Endodermal cell (in vitro differentiated cells): ENCODE measurements at regions not wholly inside any gene's neighbourhood (a gene's known extent, or its start where the extent isn't known, plus 50 kb on each side); places are given as distances from the start of the nearest gene placed in this dataset.

Experiments
- DNase-seq: peaks from one replicate; pipeline ENCODE4 v3.0.0-alpha.2; 2017
- H3K27ac ChIP-seq: 2 replicates; pipeline ENCODE4 v1.5.1; 2013; ENCODE audit warnings: mild to moderate bottlenecking, low read depth, low read length, moderate library complexity
- H3K27me3 ChIP-seq: 2 replicates; pipeline ENCODE4 v1.6.1; 2013; ENCODE audit warnings: mild to moderate bottlenecking, low read length, moderate library complexity; ENCODE audit not compliant: insufficient read depth, control insufficient read depth, poor library complexity, severe bottlenecking
- H3K36me3 ChIP-seq: 2 replicates; pipeline ENCODE4 v1.7.0; 2013; ENCODE audit warnings: mild to moderate bottlenecking, low read length, moderate library complexity; ENCODE audit not compliant: control insufficient read depth, insufficient read depth
- H3K4me1 ChIP-seq: one replicate; pipeline ENCODE4 v1.7.0; 2013; ENCODE audit warnings: low read length; ENCODE audit not compliant: control insufficient read depth, insufficient read depth
- H3K4me3 ChIP-seq: 2 replicates; pipeline ENCODE4 v1.5.1; 2013; ENCODE audit warnings: mild to moderate bottlenecking, low read length, moderate library complexity
- H3K9ac ChIP-seq: 2 replicates; pipeline ENCODE4 v1.6.1; 2013; ENCODE audit warnings: mild to moderate bottlenecking, low read length, moderate library complexity; ENCODE audit not compliant: poor library complexity, severe bottlenecking; ENCODE audit errors: extremely low read depth
- H3K9me3 ChIP-seq: 2 replicates; pipeline ENCODE4 v1.6.1; 2013; ENCODE audit warnings: mild to moderate bottlenecking, low read length, moderate library complexity; ENCODE audit not compliant: control insufficient read depth
- H3K27ac Mint-ChIP-seq: 2 replicates; pipeline ENCODE4 v1.8.0; 2020; ENCODE audit warnings: mixed read lengths
- H3K27me3 Mint-ChIP-seq: 2 replicates; pipeline ENCODE4 v1.8.0; 2021; ENCODE audit warnings: mild to moderate bottlenecking, mixed read lengths; ENCODE audit not compliant: insufficient read depth
- H3K36me3 Mint-ChIP-seq: 2 replicates; pipeline ENCODE4 v1.8.0; 2020; ENCODE audit warnings: low read depth, mixed read lengths
- H3K4me1 Mint-ChIP-seq: 2 replicates; pipeline ENCODE4 v1.8.0; 2020; ENCODE audit warnings: mixed read lengths
- H3K4me3 Mint-ChIP-seq: 2 replicates; pipeline ENCODE4 v1.8.0; 2020; ENCODE audit warnings: mild to moderate bottlenecking, moderate library complexity, mixed read lengths
- H3K9me3 Mint-ChIP-seq: 2 replicates; pipeline ENCODE4 v1.8.0; 2020; ENCODE audit warnings: mild to moderate bottlenecking, mixed read lengths
- CTCF ChIP-seq: fragments of 200-600 bp; sonication (generic); conservative IDR thresholded peaks from 2 replicates; pipeline ENCODE4 v1.5.0; 2021; ENCODE audit warnings: antibody characterized with exemption, mild to moderate bottlenecking
- WGBS, 2 experiments: methylation state at CpG; one replicate each; pipeline versions ENCODE4 v1.1.5 to v1.1.7; 2013; ENCODE audit warnings: missing lambda C conversion rate in 2 of 2, mixed read lengths in 1 of 2; ENCODE audit not compliant: insufficient coverage in 1 of 2, insufficient read length in 1 of 2; 5-methylcytosine and 5-hydroxymethylcytosine counted together

DNA sequence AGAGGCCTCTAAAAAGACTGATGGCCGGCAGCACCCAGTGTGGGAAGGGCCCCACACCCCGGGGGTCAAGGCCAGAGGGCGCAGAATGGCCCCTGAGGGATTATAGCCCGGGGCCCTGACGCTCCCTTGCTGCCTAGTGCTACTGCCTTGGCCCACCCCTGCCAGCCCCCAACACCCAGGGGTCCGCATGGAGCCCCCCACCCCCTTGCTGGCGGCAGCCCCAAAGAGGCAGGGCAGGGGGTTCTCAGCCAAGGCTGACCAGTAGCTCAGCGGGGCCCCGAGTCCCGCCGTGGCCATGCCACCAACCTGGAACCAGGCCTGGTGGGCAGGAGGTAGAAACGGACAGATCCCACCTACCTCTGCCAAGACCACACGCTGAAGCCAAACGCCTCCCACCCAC lies 73.1 kb upstream of the FBRSL1 start:
- Histone ChIP-seq H3K9me3 (no peaks in the 10 kb centered on the region), H3K4me3 (no peak overlapping the region), H3K27ac (no peak overlapping the region), H3K27me3 (peaks cover 24% of the 10 kb centered on the region), H3K9ac (no peak overlapping the region), H3K36me3 (no peaks in the 10 kb centered on the region), H3K4me1 (no peaks in the 10 kb centered on the region)
- no peak overlapping the region for H3K27ac Mint-ChIP-seq
- WGBS, 2 experiments: 73 to 80% methylated on average over 3 to 14 of the region's 14 CpGs
- peaks cover 54% of the 10 kb centered on the region for H3K27me3 Mint-ChIP-seq
- H3K9me3 Mint-ChIP-seq: no peaks in the 10 kb centered on the region
- no peak for TF ChIP-seq CTCF
- H3K4me3 Mint-ChIP-seq: no peak overlapping the region
- no peaks in the 10 kb centered on the region for H3K36me3 Mint-ChIP-seq
- no peak for DNase-seq
- no peaks in the 10 kb centered on the region for H3K4me1 Mint-ChIP-seq

GRCh38 chr12:132416121-132416673 lies 73.8 kb upstream of the FBRSL1 start:
- H3K4me3 Mint-ChIP-seq: no peak overlapping the region
- H3K27me3 ChIP-seq: peaks cover 24% of the 10 kb centered on the region
- H3K4me3 ChIP-seq: no peak overlapping the region
- DNase-seq: no peak
- no peaks in the 10 kb centered on the region for H3K9me3 Mint-ChIP-seq
- H3K27ac Mint-ChIP-seq: no peak overlapping the region
- H3K9me3 ChIP-seq: no peaks in the 10 kb centered on the region
- no peaks in the 10 kb centered on the region for H3K4me1 ChIP-seq
- WGBS, 2 experiments: 83 to 87% methylated on average over 10 to 25 of the region's 25 CpGs
- H3K27me3 Mint-ChIP-seq: peaks cover 53% of the 10 kb centered on the region
- no peak overlapping the region for H3K27ac ChIP-seq
- TF ChIP-seq CTCF: no peak
- no peaks in the 10 kb centered on the region for H3K36me3 ChIP-seq
- H3K4me1 Mint-ChIP-seq: no peaks in the 10 kb centered on the region
- H3K36me3 Mint-ChIP-seq: no peaks in the 10 kb centered on the region
- no peak overlapping the region for H3K9ac ChIP-seq

- Histone ChIP-seq H3K9me3 (no peaks in the 10 kb centered on the region), H3K27ac (no peak overlapping the region), H3K36me3 (no peaks in the 10 kb centered on the region), H3K27me3 (peaks cover 24% of the 10 kb centered on the region), H3K4me1 (no peaks in the 10 kb centered on the region), H3K9ac (no peak overlapping the region), H3K4me3 (no peak overlapping the region)
- H3K27me3 Mint-ChIP-seq: peaks cover 49% of the 10 kb centered on the region
- H3K4me1 Mint-ChIP-seq: no peaks in the 10 kb centered on the region
- no peak overlapping the region for H3K27ac Mint-ChIP-seq
- H3K36me3 Mint-ChIP-seq: no peaks in the 10 kb centered on the region
- no peak for DNase-seq
- WGBS, 2 experiments: 81 to 83% methylated on average over 19 to 25 of the region's 25 CpGs
- no peak overlapping the region for H3K4me3 Mint-ChIP-seq
- TF ChIP-seq CTCF: no peak
- no peaks in the 10 kb centered on the region for H3K9me3 Mint-ChIP-seq
Measured at GRCh38 chr12:132415327-132416120, 74.4 kb upstream of the FBRSL1 start.
